Subcutaneous abdominal adipose tissue (tissue), 5 donors: ENCODE measurements at regions not wholly inside any gene's neighbourhood (a gene's known extent, or its start where the extent isn't known, plus 50 kb on each side); places are given as distances from the start of the nearest gene placed in this dataset.

Source experiments
- H3K27ac ChIP-seq: one replicate; pipeline ENCODE4 v1.7.0; 2013; ENCODE audit warnings: low read depth, mild to moderate bottlenecking, inconsistent platforms, low read length, moderate library complexity
- H3K27me3 ChIP-seq, 5 donors: one replicate each; pipeline ENCODE4 v1.7.0; 2013; ENCODE audit warnings: low read length in 5 of 5, inconsistent platforms in 1 of 5; ENCODE audit not compliant: control insufficient read depth in 5 of 5, insufficient read depth in 4 of 5
- H3K36me3 ChIP-seq, 5 donors: one replicate each; pipeline ENCODE4 v1.7.0; 2013; ENCODE audit warnings: low read length in 5 of 5; ENCODE audit not compliant: control insufficient read depth in 5 of 5, insufficient read depth in 5 of 5
- H3K4me1 ChIP-seq, 5 donors: one replicate each; pipeline ENCODE4 v1.7.0; 2013; ENCODE audit warnings: low read length in 5 of 5, mild to moderate bottlenecking in 3 of 5, moderate library complexity in 1 of 5; ENCODE audit not compliant: control insufficient read depth in 5 of 5, insufficient read depth in 5 of 5
- H3K4me3 ChIP-seq, 5 donors: one replicate each; pipeline ENCODE4 v1.7.0; 2013; ENCODE audit warnings: low read length in 5 of 5, low read depth in 1 of 5
- H3K9ac ChIP-seq, 5 donors: one replicate each; pipeline ENCODE4 v1.7.0; 2013; ENCODE audit warnings: low read length in 5 of 5, mild to moderate bottlenecking in 4 of 5, moderate library complexity in 3 of 5
- H3K9me3 ChIP-seq, 5 donors: one replicate each; pipeline ENCODE4 v1.7.0; 2013; ENCODE audit warnings: low read length in 5 of 5; ENCODE audit not compliant: control insufficient read depth in 5 of 5
- donor health status: healthy.
- donor health status: healthy.
- donor health status: healthy.
- donor health status: healthy.
- donor health status: healthy.

DNA sequence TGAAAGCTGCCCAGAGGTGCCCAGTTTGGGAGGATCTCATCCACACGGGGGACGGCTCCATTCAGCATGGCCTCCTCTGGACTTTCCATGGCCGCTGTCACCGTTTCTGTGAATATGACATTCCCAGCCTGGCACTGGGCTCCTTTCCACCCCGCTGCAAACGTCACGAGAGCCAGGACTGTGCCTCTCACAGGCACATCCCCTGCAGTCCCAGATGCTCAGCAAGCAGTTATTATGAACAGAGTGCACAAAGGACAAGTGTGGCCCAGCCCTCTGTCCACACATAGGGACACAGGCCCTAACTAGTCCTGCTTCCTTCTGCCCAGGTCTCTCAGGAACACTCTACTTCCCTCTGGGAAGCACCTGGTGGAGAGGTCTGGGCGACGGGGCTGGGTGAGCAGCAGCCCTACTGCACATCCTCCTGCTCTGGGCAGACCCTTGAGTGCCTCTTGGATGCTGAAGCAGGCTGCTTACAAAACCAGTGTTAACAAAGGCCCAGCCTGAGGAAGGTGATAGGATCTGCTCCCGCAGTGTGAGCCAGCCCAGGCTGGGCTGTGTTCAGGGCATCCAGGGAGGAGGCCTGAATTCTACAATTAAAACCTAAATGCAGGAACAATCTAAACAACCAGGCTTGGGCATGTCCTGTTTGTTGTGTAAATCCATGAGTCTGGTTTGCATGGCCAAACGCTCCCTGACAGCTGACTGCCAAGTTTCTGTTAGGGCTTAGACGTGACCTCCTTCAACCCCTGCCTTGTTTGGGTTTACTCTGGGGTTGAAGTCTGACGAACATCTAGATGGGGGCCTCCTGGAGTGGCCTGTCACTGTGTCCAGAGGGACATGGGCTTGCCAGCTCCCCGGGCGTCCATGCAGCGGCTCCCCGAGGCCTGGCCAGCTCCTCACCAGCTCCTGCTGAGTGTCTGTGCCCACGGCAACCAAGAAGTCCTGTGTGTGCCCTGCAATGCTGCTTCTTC lies 269.8 kb downstream of the GADD45G start:
- no peak overlapping the region for H3K27ac ChIP-seq
- H3K9ac ChIP-seq, result no peak overlapping the region
- no peaks in the 10 kb centered on the region for H3K36me3 ChIP-seq
- H3K4me3 ChIP-seq, result no peak overlapping the region
- H3K9me3 ChIP-seq, result no peaks in the 10 kb centered on the region
- peaks cover 2 to 35% (median 32%) of the 10 kb centered on the region in 5 donors for H3K4me1 ChIP-seq
- no peaks in the 10 kb centered on the region for H3K27me3 ChIP-seq

DNA sequence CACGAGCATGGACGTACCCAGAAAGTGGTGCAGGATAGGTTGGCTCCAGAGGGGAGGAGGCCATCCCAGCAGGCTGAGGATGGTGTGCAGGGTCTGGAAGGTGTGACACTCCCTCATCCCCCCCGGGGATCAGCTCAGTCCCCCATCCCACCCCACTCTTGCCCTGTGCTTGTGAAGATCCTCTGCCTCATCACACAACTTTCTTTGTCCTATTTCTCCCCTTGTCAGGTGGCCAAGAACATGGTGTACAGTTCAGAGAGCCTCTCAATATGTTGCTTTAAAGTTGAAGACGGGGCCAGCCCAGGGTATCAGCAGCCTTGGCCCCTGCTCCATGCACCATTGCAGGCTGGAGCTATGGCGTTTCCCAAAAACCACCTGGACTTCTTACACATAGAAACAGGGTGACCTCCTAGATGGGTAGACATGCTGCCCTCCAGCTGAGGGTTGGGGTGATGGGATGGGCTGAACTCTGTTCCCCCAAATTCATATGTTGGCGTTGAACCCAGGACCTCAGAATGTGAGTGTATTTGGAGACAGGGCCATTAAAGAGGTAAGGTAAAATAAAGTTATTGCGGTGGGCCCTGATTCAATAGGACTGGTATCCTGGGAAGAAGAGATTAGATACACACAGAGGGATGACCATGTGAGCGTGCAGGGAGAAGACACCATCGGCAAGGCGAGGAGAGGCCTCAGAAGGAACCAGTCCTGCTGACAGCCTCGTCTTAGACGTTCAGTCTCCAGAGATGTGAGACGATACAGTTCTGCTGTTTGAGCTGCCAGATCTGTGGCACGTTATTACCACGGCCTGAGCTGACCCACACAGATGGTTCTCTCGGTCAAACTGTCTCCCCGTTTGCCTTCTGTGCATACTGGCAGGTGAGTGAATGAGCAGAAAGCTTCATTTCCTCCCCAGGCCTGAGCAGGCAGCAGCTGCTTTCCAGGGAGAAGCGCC lies 272.5 kb downstream of the GADD45G start:
- Histone ChIP-seq H3K4me3 (no peak overlapping the region), H3K4me1 (peaks cover 2 to 36% (median 34%) of the 10 kb centered on the region in 5 donors), H3K9ac (no peak overlapping the region), H3K27ac (no peak overlapping the region), H3K36me3 (no peaks in the 10 kb centered on the region), H3K27me3 (no peaks in the 10 kb centered on the region), H3K9me3 (no peaks in the 10 kb centered on the region)

DNA sequence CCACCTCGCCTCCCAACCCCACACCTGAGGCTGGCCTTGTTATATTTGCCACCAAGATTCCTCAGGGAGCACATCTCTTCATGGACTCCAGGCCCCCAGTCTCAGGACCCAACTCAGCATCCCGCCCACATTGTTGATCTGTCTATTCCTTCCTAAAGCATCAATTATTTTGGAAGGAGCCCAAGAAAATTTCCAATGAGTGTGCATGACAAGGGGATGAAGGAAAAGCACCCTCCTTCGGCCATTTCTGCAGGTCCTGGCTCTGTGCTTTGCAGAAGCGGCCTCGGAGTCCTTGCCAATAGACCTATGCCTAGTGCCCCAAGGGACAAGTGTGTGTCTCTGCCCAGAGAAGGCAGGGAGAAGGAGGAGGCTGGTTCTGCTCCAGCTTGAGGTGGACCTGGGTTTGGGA lies 273.2 kb downstream of the GADD45G start:
- H3K4me1 ChIP-seq, result peaks cover 2 to 35% (median 33%) of the 10 kb centered on the region in 5 donors

DNA sequence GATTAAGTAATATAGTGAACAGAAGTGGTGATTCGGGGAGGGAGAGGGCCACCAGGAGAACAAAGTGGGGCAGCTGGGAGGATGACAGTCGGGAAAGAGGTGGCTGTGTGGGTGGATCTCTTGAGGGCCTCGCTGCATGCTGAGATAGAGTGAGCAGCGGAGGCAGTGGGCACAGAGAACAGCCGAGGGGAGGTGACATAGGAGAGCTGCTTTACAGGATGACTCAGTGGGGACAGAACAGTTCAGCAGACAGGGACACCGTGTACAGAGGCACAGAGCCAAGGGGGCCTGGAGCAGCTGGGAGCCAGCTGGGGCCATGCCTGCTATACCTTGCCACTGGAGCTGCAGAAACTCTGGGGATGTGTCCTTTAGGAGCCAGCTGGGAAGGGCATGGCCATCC lies 273.9 kb downstream of the GADD45G start:
- H3K4me1 ChIP-seq, result peaks cover 2 to 35% (median 32%) of the 10 kb centered on the region in 5 donors
- H3K4me3 ChIP-seq, result no peak overlapping the region
- no peaks in the 10 kb centered on the region for H3K27me3 ChIP-seq
- H3K36me3 ChIP-seq, result no peaks in the 10 kb centered on the region
- H3K9ac ChIP-seq, result no peak overlapping the region
- no peaks in the 10 kb centered on the region for H3K9me3 ChIP-seq
- no peak overlapping the region for H3K27ac ChIP-seq

More for the DNA sequence above, 273.2 kb downstream of the GADD45G start:
- Histone ChIP-seq H3K9me3 (no peaks in the 10 kb centered on the region), H3K9ac (no peak overlapping the region), H3K36me3 (no peaks in the 10 kb centered on the region), H3K27me3 (no peaks in the 10 kb centered on the region), H3K27ac (no peak overlapping the region), H3K4me3 (no peak overlapping the region)

DNA sequence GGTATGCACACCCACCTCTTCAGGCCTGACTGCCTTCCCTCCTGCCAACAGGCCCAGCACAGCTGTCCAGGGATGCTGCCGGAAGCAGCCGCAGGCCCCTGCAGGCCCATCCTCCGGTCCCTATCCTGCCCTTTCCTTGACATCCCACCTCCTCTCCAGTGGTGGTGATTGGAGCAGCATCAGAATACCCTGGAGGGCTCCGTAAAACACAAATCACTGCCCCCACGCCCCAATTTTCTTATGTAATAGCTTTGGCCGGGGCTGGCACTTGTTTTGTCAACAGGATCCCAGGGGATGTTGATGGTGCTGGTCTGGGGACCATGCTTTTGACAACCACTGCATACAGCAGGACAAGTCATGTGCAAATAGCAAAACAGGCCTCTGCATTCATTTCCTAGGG lies 274.5 kb downstream of the GADD45G start:
- no peaks in the 10 kb centered on the region for H3K36me3 ChIP-seq
- no peak overlapping the region for H3K4me3 ChIP-seq
- H3K27me3 ChIP-seq, result no peaks in the 10 kb centered on the region
- no peak overlapping the region for H3K27ac ChIP-seq
- H3K9ac ChIP-seq, result no peak overlapping the region
- no peaks in the 10 kb centered on the region for H3K9me3 ChIP-seq
- H3K4me1 ChIP-seq, result peaks cover 2 to 35% (median 31%) of the 10 kb centered on the region in 5 donors

DNA sequence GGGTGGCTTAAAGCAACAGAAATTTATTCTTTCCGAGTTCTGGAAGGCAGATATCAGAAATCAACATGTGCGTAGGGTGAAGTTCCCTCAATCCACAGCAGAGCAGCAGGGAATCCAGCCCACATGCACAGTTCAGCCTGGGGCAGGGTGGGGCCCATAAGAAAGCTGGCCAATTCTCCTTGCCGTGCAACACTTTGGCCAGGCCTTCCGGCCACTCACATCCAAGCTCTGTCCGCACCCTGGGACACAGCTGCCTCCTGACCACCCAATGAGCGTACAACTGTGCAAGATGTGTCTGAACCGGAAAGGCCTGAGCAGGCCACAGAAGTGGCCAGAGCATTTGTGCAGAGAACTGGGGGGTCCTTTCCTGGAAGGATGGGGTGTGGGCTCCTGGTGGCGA lies 274.9 kb downstream of the GADD45G start:
- H3K9me3 ChIP-seq, result no peaks in the 10 kb centered on the region
- H3K36me3 ChIP-seq, result no peaks in the 10 kb centered on the region
- H3K27me3 ChIP-seq, result no peaks in the 10 kb centered on the region
- H3K4me1 ChIP-seq, result peaks cover 2 to 30% (median 27%) of the 10 kb centered on the region in 5 donors
- no peak overlapping the region for H3K9ac ChIP-seq
- H3K4me3 ChIP-seq, result no peak overlapping the region
- no peak overlapping the region for H3K27ac ChIP-seq

DNA sequence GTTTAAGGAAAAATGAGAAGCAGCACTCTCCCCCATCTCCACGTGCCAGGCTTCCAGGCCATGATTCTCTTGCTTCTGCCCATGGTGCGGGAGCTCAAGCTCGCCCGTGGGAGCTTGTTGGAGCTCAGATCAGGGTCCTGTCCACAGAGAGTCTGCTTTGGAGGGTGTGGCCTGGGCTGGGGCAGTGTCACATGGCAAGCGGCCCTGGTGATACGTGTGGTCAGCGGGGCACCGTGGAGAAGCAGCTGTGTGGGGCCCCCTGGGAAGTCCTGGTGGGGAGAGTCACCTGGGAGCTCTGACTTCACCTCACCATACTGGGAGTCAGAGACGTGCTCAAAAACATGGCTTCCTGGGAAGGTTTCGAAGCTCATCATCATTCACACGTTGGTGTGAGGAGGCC lies 275.3 kb downstream of the GADD45G start:
- H3K4me1 ChIP-seq, result peaks cover 2 to 26% (median 22%) of the 10 kb centered on the region in 5 donors
- H3K27me3 ChIP-seq, result no peaks in the 10 kb centered on the region
- no peaks in the 10 kb centered on the region for H3K9me3 ChIP-seq
- no peak overlapping the region for H3K4me3 ChIP-seq
- no peaks in the 10 kb centered on the region for H3K36me3 ChIP-seq
- H3K27ac ChIP-seq, result no peak overlapping the region
- H3K9ac ChIP-seq, result no peak overlapping the region

DNA sequence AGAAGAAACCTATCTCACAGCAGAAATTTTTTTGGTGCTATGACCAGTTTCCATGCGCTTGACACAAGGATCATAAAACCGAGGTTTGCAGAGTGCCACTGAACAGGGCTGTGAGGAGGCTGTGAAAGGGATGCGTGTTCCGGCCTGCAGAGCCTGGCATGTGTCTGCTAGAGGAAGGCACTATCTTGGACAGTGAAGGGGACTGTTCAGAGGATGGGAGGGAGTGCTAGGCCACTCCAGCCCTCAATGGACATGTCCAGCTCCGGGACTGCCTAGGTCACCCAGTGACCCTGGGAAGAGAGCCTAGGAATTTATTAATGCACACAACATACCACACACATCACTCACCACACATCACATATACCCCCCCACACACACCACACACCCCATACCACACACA lies 275.9 kb downstream of the GADD45G start:
- H3K36me3 ChIP-seq, result no peaks in the 10 kb centered on the region
- no peaks in the 10 kb centered on the region for H3K27me3 ChIP-seq
- H3K9ac ChIP-seq, result no peak overlapping the region
- H3K4me3 ChIP-seq, result no peak overlapping the region
- no peak overlapping the region for H3K27ac ChIP-seq
- no peaks in the 10 kb centered on the region for H3K9me3 ChIP-seq
- H3K4me1 ChIP-seq, result peaks cover 2 to 20% (median 17%) of the 10 kb centered on the region in 5 donors

DNA sequence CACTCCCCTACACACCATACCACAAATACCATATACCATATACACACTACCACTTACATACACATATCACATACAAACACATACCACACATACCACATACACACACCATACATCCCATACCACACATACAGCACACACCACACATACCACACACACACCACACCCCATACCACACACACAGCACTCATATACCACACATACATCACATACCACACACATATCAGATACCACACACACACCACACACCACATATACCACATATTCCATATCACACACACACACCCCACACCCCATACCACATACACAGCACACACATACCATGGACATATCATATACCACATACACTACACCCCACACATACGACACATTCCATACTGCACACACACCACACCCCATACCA lies 276.6 kb downstream of the GADD45G start:
- H3K27ac ChIP-seq, result no peak overlapping the region
- peaks cover 2 to 20% (median 17%) of the 10 kb centered on the region in 5 donors for H3K4me1 ChIP-seq
- no peaks in the 10 kb centered on the region for H3K9me3 ChIP-seq
- no peaks in the 10 kb centered on the region for H3K27me3 ChIP-seq
- H3K9ac ChIP-seq, result no peak overlapping the region
- no peaks in the 10 kb centered on the region for H3K36me3 ChIP-seq
- no peak overlapping the region for H3K4me3 ChIP-seq
